RPMI7951 (cell line): ENCODE measurements at regions not wholly inside any gene's neighbourhood (a gene's known extent, or its start where the extent isn't known, plus 50 kb on each side); places are given as distances from the start of the nearest gene placed in this dataset.
"Not testable (repeated sequence)": the region's sequence is repeated elsewhere in the genome, so short reads cannot be mapped to it uniquely, and the experiment has no call there.

ENCODE experiments used
- DNase-seq: peaks from one replicate; pipeline ENCODE4 v3.0.0-alpha.2; 2012; ENCODE audit warnings: low read depth

GRCh38 chr5:145658435-145658834 is 176.7 kb downstream of the PRELID2 start:
- no peak for DNase-seq

- DNase-seq: not testable (repeated sequence)
Measured at GRCh38 chr5:145652700-145653099, 182.4 kb downstream of the PRELID2 start.

GRCh38 chr5:145647137-145647536 is 188.0 kb downstream of the PRELID2 start:
- DNase-seq: not testable (repeated sequence)

GRCh38 chr5:145643214-145643613 is 191.9 kb downstream of the PRELID2 start:
- DNase-seq: not testable (repeated sequence)

GRCh38 chr5:145637396-145637795 is 197.7 kb downstream of the PRELID2 start:
- no peak for DNase-seq

GRCh38 chr5:145636371-145636770 is 198.8 kb downstream of the PRELID2 start:
- DNase-seq: no peak

GRCh38 chr5:145633474-145633873 is 201.7 kb downstream of the PRELID2 start:
- no peak for DNase-seq

GRCh38 chr5:145632701-145633100 is 202.4 kb downstream of the PRELID2 start:
- DNase-seq: no peak

GRCh38 chr5:145629047-145629446 is 206.1 kb downstream of the PRELID2 start:
- DNase-seq: no peak

- DNase-seq: no peak
Measured at GRCh38 chr5:145628525-145628924, 206.6 kb downstream of the PRELID2 start.

- DNase-seq: no peak
Measured at GRCh38 chr5:145619806-145620310, 215.3 kb downstream of the PRELID2 start.

GRCh38 chr5:145616739-145617138 is 218.4 kb downstream of the PRELID2 start:
- DNase-seq: not testable (repeated sequence)

- no peak for DNase-seq
Measured at GRCh38 chr5:145598983-145599382, 236.2 kb downstream of the PRELID2 start.

GRCh38 chr5:145598184-145598583 is 237.0 kb downstream of the PRELID2 start:
- DNase-seq: no peak

GRCh38 chr5:145591578-145591977 is 243.6 kb downstream of the PRELID2 start:
- DNase-seq: no peak

- no peak for DNase-seq
Measured at GRCh38 chr5:145589063-145589462, 246.1 kb downstream of the PRELID2 start.

- DNase-seq: no peak
Measured at GRCh38 chr5:145588558-145588957, 246.6 kb downstream of the PRELID2 start.

- DNase-seq: peak; percentile 4
Measured at GRCh38 chr5:145588113-145588512, 247.0 kb downstream of the PRELID2 start.

GRCh38 chr5:145587710-145588109 is 247.4 kb downstream of the PRELID2 start:
- DNase-seq: peak; percentile 75

- DNase-seq: no peak
Measured at GRCh38 chr5:145587308-145587672, 247.9 kb downstream of the PRELID2 start.

- DNase-seq: no peak
Measured at GRCh38 chr5:145586661-145587307, 248.4 kb downstream of the PRELID2 start.

- no peak for DNase-seq
Measured at GRCh38 chr5:145585443-145586148, 249.5 kb downstream of the PRELID2 start.

GRCh38 chr5:145579301-145579700 is 255.8 kb downstream of the PRELID2 start:
- no peak for DNase-seq
